ENCODE measurements at regions not wholly inside any gene's neighbourhood (a gene's known extent, or its start where the extent isn't known, plus 50 kb on each side); places are given as distances from the start of the nearest gene placed in this dataset.

DNA sequence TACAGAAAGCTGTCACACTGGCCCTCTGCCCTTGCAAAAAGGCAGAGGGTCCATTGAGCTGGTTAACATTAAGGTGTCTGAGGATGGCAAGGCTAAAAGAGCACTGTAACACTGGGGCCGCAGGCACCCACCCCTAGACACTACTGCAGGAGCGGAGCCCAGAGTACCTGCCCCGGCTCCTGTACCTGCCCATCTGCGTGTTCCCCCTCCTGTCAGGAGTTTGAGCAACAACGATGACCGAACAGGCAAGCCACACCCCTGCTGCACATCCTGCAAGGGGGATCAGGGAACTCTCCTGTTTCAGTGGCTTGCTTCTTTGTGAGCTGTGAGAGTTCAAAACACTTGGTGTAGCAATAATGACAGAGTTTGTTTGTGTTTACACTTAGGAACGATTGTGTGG, 117.4 kb upstream of the STARD13 start:
- TF ChIP-seq CTCF (IDR thresholded peaks at IDR 0.05; ENCODE audit: poor library complexity, severe bottlenecking) (no peak), POLR2AphosphoS5 (IDR thresholded peaks at IDR 0.05) (no peak), EP300 (conservative IDR thresholded peaks at IDR 0.05; ENCODE audit: poor library complexity, severe bottlenecking) (no peak), SMC3 (conservative IDR thresholded peaks at IDR 0.05; ENCODE audit: poor library complexity) (no peak), EZH2 (IDR thresholded peaks at IDR 0.05; ENCODE audit: borderline replicate concordance, insufficient read depth, low read length, poor library complexity, severe bottlenecking) (no peak)
